ENCODE measurements at regions not wholly inside any gene's neighbourhood (a gene's known extent, or its start where the extent isn't known, plus 50 kb on each side); places are given as distances from the start of the nearest gene placed in this dataset.

GRCh38 chr12:34297790-34298164 is 275.5 kb downstream of the ALG10 start:
- TF ChIP-seq CTCF (IDR thresholded peaks at IDR 0.05; ENCODE audit: low read depth, low read length) = no peak
- no peak for TF ChIP-seq POLR2A (IDR thresholded peaks at IDR 0.05; ENCODE audit: extremely low read depth, insufficient read length)
